ENCODE measurements at regions not wholly inside any gene's neighbourhood (a gene's known extent, or its start where the extent isn't known, plus 50 kb on each side); places are given as distances from the start of the nearest gene placed in this dataset.

DNA sequence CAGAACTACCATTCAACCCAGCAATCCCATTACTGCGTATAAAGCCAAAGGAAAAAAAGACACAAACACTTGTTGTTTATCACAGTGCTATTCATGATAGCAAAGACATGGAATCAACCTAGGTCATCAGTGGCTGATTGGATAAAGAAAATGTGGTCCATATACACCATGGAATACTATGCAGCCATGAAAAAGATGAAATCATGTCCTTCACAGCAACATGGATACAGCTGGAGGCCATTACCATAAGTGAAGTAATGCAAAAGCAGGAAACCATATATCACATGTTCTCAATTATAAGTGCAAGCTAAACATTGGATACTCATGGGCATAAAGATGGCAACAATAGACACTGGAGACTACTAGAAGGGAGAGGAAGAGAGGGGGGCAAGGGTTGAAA, 299.6 kb downstream of the ADGRG6 start:
- H3K4me1 Mint-ChIP-seq: peaks cover 32% of the 10 kb centered on the region
- H3K9me3 Mint-ChIP-seq: peaks cover 5% of the 10 kb centered on the region; the same call in 1 of the 3 replicates
- no peaks in the 10 kb centered on the region for H3K79me2 ChIP-seq (replicated peaks; ENCODE audit: insufficient read depth)
- H3K27ac ChIP-seq (ENCODE audit: low read depth): no peak overlapping the region
- H3K9me2 ChIP-seq (ENCODE audit: insufficient read depth): 0 out of 2 replicates have a peak, but pooled peaks cover 3% of the 10 kb centered on the region
- no peaks in the 10 kb centered on the region for H3K27me3 ChIP-seq (ENCODE audit: insufficient read depth)
- no peaks in the 10 kb centered on the region for H3F3A ChIP-seq (replicated peaks; ENCODE audit: low read depth)
- H3K4me1 ChIP-seq (ENCODE audit: insufficient read depth): peaks cover 23% of the 10 kb centered on the region
- no peak for TF ChIP-seq NANOG (IDR thresholded peaks at IDR 0.05; ENCODE audit: borderline replicate concordance)
- no peak for TF ChIP-seq EZH2phosphoT487 (IDR thresholded peaks at IDR 0.05; ENCODE audit: unreplicated experiment)
- no peak for TF ChIP-seq STAT1 (IDR thresholded peaks at IDR 0.05; ENCODE audit: unreplicated experiment)
- no peaks in the 10 kb centered on the region for H4K20me1 ChIP-seq (replicated peaks; ENCODE audit: insufficient read depth)
- H3K36me3 ChIP-seq (ENCODE audit: insufficient read depth): no peaks in the 10 kb centered on the region
- H3K27ac Mint-ChIP-seq: no peak overlapping the region
- H3K36me3 Mint-ChIP-seq (ENCODE audit: low read depth): no peaks in the 10 kb centered on the region
- H2AFZ ChIP-seq: no peak overlapping the region
- no peaks in the 10 kb centered on the region for H3K27me3 Mint-ChIP-seq (ENCODE audit: insufficient read depth, low read depth, poor library complexity)
- ATAC-seq: no peak
- no peak overlapping the region for H3K4me3 ChIP-seq
- no peak overlapping the region for H3K4me2 ChIP-seq
- H3K4me3 Mint-ChIP-seq: no peak overlapping the region
- no peak for DNase-seq (ENCODE audit: low spot score)

DNA sequence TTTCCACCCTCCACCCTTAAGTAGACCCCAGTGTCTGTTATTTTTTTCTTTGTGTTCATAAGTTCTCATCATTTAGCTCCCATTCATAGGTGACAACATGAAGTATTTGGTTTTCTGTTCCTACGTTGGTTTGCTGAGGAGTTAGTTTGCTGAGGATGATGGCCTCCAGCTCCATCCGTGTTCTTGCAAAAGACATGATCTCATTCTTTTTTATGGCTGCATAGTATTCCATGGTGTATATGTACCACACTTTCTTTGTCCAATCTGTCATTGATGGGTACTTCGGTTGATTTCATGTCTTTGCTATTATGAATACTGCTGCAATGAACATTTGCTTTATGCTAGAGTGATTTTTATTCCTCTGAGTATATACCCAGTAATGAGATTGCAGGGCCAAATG, 301.2 kb downstream of the ADGRG6 start:
- H3F3A ChIP-seq (replicated peaks; ENCODE audit: low read depth): no peaks in the 10 kb centered on the region
- no peaks in the 10 kb centered on the region for H3K27me3 ChIP-seq (ENCODE audit: insufficient read depth)
- H3K79me2 ChIP-seq (replicated peaks; ENCODE audit: insufficient read depth): no peaks in the 10 kb centered on the region
- no peak for DNase-seq (ENCODE audit: low spot score)
- no peak overlapping the region for H3K4me3 ChIP-seq
- H3K4me3 Mint-ChIP-seq: no peak overlapping the region
- no peaks in the 10 kb centered on the region for H3K36me3 ChIP-seq (ENCODE audit: insufficient read depth)
- no peak overlapping the region for H3K27ac ChIP-seq (ENCODE audit: low read depth)
- H3K27ac Mint-ChIP-seq: no peak overlapping the region
- no peaks in the 10 kb centered on the region for H3K36me3 Mint-ChIP-seq (ENCODE audit: low read depth)
- no peaks in the 10 kb centered on the region for H4K20me1 ChIP-seq (replicated peaks; ENCODE audit: insufficient read depth)
- no peak for ATAC-seq
- H3K4me1 ChIP-seq (ENCODE audit: insufficient read depth): peaks cover 9% of the 10 kb centered on the region; the same call in 1 of the 2 replicates
- H3K27me3 Mint-ChIP-seq (ENCODE audit: insufficient read depth, low read depth, poor library complexity): no peaks in the 10 kb centered on the region
- H3K4me2 ChIP-seq: no peak overlapping the region
- H2AFZ ChIP-seq: no peak overlapping the region
- H3K4me1 Mint-ChIP-seq: peaks cover 19% of the 10 kb centered on the region; the same call in 2 of the 3 replicates
- H3K9me2 ChIP-seq (ENCODE audit: insufficient read depth): 0 out of 2 replicates have a peak, but pooled peaks cover 3% of the 10 kb centered on the region
- peaks cover 5% of the 10 kb centered on the region; the same call in 1 of the 3 replicates for H3K9me3 Mint-ChIP-seq
- TF ChIP-seq, protein P1, sequence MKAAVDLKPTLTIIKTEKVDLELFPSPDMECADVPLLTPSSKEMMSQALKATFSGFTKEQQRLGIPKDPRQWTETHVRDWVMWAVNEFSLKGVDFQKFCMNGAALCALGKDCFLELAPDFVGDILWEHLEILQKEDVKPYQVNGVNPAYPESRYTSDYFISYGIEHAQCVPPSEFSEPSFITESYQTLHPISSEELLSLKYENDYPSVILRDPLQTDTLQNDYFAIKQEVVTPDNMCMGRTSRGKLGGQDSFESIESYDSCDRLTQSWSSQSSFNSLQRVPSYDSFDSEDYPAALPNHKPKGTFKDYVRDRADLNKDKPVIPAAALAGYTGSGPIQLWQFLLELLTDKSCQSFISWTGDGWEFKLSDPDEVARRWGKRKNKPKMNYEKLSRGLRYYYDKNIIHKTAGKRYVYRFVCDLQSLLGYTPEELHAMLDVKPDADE (IDR thresholded peaks at IDR 0.05): no peak
- no peak for TF ChIP-seq ZNF331 (CRISPR knock-in tag; IDR thresholded peaks at IDR 0.05; ENCODE audit: low read depth)
- no peak for TF ChIP-seq CREB1 (CRISPR knock-in tag; IDR thresholded peaks at IDR 0.05; ENCODE audit: low read depth)
- TF ChIP-seq NANOG (IDR thresholded peaks at IDR 0.05; ENCODE audit: borderline replicate concordance): no peak
- no peak for TF ChIP-seq ZNF114 (CRISPR knock-in tag; IDR thresholded peaks at IDR 0.05)
- no peak for TF ChIP-seq EZH2 (IDR thresholded peaks at IDR 0.05; ENCODE audit: low read depth, unreplicated experiment)
- TF ChIP-seq, protein P2, sequence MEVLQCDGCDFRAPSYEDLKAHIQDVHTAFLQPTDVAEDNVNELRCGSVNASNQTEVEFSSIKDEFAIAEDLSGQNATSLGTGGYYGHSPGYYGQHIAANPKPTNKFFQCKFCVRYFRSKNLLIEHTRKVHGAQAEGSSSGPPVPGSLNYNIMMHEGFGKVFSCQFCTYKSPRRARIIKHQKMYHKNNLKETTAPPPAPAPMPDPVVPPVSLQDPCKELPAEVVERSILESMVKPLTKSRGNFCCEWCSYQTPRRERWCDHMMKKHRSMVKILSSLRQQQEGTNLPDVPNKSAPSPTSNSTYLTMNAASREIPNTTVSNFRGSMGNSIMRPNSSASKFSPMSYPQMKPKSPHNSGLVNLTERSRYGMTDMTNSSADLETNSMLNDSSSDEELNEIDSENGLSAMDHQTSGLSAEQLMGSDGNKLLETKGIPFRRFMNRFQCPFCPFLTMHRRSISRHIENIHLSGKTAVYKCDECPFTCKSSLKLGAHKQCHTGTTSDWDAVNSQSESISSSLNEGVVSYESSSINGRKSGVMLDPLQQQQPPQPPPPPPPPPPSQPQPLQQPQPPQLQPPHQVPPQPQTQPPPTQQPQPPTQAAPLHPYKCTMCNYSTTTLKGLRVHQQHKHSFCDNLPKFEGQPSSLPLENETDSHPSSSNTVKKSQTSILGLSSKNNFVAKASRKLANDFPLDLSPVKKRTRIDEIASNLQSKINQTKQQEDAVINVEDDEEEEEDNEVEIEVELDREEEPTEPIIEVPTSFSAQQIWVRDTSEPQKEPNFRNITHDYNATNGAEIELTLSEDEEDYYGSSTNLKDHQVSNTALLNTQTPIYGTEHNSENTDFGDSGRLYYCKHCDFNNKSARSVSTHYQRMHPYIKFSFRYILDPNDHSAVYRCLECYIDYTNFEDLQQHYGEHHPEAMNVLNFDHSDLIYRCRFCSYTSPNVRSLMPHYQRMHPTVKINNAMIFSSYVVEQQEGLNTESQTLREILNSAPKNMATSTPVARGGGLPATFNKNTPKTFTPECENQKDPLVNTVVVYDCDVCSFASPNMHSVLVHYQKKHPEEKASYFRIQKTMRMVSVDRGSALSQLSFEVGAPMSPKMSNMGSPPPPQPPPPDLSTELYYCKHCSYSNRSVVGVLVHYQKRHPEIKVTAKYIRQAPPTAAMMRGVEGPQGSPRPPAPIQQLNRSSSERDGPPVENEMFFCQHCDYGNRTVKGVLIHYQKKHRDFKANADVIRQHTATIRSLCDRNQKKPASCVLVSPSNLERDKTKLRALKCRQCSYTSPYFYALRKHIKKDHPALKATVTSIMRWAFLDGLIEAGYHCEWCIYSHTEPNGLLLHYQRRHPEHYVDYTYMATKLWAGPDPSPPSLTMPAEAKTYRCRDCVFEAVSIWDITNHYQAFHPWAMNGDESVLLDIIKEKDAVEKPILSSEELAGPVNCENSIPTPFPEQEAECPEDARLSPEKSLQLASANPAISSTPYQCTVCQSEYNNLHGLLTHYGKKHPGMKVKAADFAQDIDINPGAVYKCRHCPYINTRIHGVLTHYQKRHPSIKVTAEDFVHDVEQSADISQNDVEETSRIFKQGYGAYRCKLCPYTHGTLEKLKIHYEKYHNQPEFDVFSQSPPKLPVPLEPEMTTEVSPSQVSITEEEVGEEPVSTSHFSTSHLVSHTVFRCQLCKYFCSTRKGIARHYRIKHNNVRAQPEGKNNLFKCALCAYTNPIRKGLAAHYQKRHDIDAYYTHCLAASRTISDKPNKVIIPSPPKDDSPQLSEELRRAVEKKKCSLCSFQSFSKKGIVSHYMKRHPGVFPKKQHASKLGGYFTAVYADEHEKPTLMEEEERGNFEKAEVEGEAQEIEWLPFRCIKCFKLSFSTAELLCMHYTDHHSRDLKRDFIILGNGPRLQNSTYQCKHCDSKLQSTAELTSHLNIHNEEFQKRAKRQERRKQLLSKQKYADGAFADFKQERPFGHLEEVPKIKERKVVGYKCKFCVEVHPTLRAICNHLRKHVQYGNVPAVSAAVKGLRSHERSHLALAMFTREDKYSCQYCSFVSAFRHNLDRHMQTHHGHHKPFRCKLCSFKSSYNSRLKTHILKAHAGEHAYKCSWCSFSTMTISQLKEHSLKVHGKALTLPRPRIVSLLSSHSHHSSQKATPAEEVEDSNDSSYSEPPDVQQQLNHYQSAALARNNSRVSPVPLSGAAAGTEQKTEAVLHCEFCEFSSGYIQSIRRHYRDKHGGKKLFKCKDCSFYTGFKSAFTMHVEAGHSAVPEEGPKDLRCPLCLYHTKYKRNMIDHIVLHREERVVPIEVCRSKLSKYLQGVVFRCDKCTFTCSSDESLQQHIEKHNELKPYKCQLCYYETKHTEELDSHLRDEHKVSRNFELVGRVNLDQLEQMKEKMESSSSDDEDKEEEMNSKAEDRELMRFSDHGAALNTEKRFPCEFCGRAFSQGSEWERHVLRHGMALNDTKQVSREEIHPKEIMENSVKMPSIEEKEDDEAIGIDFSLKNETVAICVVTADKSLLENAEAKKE (CRISPR knock-in tag; IDR thresholded peaks at IDR 0.05): no peak
- TF ChIP-seq, protein P3, sequence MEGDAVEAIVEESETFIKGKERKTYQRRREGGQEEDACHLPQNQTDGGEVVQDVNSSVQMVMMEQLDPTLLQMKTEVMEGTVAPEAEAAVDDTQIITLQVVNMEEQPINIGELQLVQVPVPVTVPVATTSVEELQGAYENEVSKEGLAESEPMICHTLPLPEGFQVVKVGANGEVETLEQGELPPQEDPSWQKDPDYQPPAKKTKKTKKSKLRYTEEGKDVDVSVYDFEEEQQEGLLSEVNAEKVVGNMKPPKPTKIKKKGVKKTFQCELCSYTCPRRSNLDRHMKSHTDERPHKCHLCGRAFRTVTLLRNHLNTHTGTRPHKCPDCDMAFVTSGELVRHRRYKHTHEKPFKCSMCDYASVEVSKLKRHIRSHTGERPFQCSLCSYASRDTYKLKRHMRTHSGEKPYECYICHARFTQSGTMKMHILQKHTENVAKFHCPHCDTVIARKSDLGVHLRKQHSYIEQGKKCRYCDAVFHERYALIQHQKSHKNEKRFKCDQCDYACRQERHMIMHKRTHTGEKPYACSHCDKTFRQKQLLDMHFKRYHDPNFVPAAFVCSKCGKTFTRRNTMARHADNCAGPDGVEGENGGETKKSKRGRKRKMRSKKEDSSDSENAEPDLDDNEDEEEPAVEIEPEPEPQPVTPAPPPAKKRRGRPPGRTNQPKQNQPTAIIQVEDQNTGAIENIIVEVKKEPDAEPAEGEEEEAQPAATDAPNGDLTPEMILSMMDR (conservative IDR thresholded peaks at IDR 0.05; ENCODE audit: low read depth in 2 of 2): no peak
- no peak for TF ChIP-seq JUNB (IDR thresholded peaks at IDR 0.05; ENCODE audit: unreplicated experiment)
